H1 (cell line): ENCODE measurements at regions not wholly inside any gene's neighbourhood (a gene's known extent, or its start where the extent isn't known, plus 50 kb on each side); places are given as distances from the start of the nearest gene placed in this dataset.

ENCODE experiments used
- GABPA ChIP-seq: IDR thresholded peaks from 2 replicates; pipeline ENCODE4 v1.6.1; 2011; ENCODE audit warnings: mild to moderate bottlenecking, low read length, moderate library complexity, borderline replicate concordance; ENCODE audit not compliant: insufficient read depth
- TF ChIP-seq, protein P1 (sequence below): fragments of 300-600 bp; sonication (generic); IDR thresholded peaks from 2 replicates; pipeline ENCODE4 v1.7.1; 2012; ENCODE audit warnings: low read length, moderate library complexity, mild to moderate bottlenecking, inconsistent platforms; ENCODE audit not compliant: insufficient replicate concordance

- no peak for TF ChIP-seq GABPA
- TF ChIP-seq, protein P1, sequence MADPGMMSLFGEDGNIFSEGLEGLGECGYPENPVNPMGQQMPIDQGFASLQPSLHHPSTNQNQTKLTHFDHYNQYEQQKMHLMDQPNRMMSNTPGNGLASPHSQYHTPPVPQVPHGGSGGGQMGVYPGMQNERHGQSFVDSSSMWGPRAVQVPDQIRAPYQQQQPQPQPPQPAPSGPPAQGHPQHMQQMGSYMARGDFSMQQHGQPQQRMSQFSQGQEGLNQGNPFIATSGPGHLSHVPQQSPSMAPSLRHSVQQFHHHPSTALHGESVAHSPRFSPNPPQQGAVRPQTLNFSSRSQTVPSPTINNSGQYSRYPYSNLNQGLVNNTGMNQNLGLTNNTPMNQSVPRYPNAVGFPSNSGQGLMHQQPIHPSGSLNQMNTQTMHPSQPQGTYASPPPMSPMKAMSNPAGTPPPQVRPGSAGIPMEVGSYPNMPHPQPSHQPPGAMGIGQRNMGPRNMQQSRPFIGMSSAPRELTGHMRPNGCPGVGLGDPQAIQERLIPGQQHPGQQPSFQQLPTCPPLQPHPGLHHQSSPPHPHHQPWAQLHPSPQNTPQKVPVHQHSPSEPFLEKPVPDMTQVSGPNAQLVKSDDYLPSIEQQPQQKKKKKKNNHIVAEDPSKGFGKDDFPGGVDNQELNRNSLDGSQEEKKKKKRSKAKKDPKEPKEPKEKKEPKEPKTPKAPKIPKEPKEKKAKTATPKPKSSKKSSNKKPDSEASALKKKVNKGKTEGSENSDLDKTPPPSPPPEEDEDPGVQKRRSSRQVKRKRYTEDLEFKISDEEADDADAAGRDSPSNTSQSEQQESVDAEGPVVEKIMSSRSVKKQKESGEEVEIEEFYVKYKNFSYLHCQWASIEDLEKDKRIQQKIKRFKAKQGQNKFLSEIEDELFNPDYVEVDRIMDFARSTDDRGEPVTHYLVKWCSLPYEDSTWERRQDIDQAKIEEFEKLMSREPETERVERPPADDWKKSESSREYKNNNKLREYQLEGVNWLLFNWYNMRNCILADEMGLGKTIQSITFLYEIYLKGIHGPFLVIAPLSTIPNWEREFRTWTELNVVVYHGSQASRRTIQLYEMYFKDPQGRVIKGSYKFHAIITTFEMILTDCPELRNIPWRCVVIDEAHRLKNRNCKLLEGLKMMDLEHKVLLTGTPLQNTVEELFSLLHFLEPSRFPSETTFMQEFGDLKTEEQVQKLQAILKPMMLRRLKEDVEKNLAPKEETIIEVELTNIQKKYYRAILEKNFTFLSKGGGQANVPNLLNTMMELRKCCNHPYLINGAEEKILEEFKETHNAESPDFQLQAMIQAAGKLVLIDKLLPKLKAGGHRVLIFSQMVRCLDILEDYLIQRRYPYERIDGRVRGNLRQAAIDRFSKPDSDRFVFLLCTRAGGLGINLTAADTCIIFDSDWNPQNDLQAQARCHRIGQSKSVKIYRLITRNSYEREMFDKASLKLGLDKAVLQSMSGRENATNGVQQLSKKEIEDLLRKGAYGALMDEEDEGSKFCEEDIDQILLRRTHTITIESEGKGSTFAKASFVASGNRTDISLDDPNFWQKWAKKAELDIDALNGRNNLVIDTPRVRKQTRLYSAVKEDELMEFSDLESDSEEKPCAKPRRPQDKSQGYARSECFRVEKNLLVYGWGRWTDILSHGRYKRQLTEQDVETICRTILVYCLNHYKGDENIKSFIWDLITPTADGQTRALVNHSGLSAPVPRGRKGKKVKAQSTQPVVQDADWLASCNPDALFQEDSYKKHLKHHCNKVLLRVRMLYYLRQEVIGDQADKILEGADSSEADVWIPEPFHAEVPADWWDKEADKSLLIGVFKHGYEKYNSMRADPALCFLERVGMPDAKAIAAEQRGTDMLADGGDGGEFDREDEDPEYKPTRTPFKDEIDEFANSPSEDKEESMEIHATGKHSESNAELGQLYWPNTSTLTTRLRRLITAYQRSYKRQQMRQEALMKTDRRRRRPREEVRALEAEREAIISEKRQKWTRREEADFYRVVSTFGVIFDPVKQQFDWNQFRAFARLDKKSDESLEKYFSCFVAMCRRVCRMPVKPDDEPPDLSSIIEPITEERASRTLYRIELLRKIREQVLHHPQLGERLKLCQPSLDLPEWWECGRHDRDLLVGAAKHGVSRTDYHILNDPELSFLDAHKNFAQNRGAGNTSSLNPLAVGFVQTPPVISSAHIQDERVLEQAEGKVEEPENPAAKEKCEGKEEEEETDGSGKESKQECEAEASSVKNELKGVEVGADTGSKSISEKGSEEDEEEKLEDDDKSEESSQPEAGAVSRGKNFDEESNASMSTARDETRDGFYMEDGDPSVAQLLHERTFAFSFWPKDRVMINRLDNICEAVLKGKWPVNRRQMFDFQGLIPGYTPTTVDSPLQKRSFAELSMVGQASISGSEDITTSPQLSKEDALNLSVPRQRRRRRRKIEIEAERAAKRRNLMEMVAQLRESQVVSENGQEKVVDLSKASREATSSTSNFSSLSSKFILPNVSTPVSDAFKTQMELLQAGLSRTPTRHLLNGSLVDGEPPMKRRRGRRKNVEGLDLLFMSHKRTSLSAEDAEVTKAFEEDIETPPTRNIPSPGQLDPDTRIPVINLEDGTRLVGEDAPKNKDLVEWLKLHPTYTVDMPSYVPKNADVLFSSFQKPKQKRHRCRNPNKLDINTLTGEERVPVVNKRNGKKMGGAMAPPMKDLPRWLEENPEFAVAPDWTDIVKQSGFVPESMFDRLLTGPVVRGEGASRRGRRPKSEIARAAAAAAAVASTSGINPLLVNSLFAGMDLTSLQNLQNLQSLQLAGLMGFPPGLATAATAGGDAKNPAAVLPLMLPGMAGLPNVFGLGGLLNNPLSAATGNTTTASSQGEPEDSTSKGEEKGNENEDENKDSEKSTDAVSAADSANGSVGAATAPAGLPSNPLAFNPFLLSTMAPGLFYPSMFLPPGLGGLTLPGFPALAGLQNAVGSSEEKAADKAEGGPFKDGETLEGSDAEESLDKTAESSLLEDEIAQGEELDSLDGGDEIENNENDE: no peak
- TF ChIP-seq, all 59 proteins: peak for 0
Observed at GRCh38 chr2:21800356-21800755, 676.6 kb downstream of the TDRD15 start (continued).
